H7 (cell line): ENCODE measurements at regions not wholly inside any gene's neighbourhood (a gene's known extent, or its start where the extent isn't known, plus 50 kb on each side); places are given as distances from the start of the nearest gene placed in this dataset.

Experiments
- DNase-seq: peaks from one replicate; pipeline ENCODE4 v3.0.0; 2012
- H3K27me3 ChIP-seq: 2 replicates; pipeline ENCODE4 v1.6.0; 2011; ENCODE audit warnings: mild to moderate bottlenecking, low read length; ENCODE audit not compliant: control insufficient read depth, insufficient read depth
- H3K36me3 ChIP-seq: replicated peaks from 2 replicates; pipeline ENCODE4 v1.5.1; 2011; ENCODE audit warnings: low read length; ENCODE audit not compliant: control insufficient read depth, insufficient read depth
- H3K4me3 ChIP-seq: 2 replicates; pipeline ENCODE4 v1.5.1; 2011; ENCODE audit warnings: low read depth, mild to moderate bottlenecking, control low read depth, low read length, moderate library complexity; ENCODE audit not compliant: insufficient read depth

GRCh38 chr6:147654103-147654845 is 145.8 kb downstream of the SAMD5 start:
- no peak overlapping the region for H3K4me3 ChIP-seq
- H3K36me3 ChIP-seq: no peaks in the 10 kb centered on the region
- DNase-seq: no peak
- H3K27me3 ChIP-seq: no peaks in the 10 kb centered on the region

DNA sequence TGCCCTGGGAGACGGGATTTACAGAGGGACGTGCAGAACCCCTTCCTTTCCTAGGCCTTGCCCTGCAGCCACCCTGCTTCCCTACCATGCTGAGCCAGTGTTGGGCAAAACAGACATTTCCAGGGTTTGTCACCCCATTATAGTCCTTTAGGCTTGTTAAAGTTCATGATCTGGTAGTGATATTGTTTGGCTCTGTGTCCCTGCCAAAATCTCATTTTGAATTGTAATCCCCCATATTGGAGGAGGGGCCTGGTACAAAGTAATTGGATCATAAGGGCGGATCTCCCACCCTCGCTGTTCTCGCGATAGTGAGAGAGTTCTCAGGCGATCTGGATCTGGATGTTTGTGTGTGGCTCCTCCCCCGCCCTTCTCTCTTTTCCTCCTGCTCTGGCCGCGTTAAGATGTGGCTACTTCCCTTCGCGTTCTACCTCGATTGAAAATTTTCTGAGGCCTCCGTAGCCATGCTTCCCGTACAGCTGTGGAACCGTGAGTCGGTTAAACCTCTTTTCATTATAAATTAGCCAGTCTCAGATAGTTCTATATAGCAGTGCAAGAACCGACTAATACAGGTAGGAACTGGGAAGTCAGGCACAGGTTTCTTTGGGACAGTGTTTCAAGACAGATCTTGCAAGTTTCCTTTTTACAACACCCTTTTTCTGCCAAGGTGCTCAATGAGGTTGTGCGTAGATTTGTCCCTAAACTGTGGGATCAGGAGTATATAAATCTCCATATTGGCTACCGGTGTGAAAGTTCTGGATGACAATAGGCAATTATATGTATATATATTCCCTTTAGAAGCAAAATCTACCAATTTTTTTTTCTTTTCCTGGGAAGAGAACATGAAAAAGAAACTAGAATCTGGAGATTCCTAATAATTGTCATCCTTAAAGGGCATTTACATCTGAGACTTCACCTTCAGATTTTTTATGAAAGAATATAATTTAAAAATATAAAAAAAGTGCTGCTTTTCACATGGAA is 152.1 kb downstream of the SAMD5 start:
- no peaks in the 10 kb centered on the region for H3K36me3 ChIP-seq
- no peaks in the 10 kb centered on the region for H3K27me3 ChIP-seq
- no peak for DNase-seq
- H3K4me3 ChIP-seq: no peak overlapping the region

GRCh38 chr6:147662646-147663045 is 154.2 kb downstream of the SAMD5 start:
- DNase-seq: no peak
- Histone ChIP-seq H3K36me3 (no peaks in the 10 kb centered on the region), H3K4me3 (no peak overlapping the region), H3K27me3 (no peaks in the 10 kb centered on the region)

DNA sequence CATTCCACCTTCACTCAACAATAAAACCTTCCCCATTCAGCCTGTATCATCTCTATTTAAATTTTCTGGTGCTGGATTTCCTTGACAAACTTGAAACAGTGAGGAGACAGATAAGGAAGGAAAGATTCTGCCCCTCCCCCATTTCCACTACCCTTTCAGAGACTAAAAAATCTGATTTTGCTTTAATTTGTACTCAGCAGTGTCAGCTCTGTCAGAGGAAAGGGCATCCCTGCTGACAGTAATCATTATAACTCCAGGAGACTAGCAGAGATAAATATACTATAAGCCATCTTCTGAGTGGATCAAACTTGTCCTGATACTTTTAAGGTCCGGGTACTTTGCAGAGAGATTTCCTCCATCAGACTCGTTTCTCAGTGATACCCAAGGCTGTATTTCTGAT is 155.6 kb downstream of the SAMD5 start:
- Histone ChIP-seq H3K4me3 (no peak overlapping the region), H3K36me3 (no peaks in the 10 kb centered on the region), H3K27me3 (no peaks in the 10 kb centered on the region)
- no peak for DNase-seq

DNA sequence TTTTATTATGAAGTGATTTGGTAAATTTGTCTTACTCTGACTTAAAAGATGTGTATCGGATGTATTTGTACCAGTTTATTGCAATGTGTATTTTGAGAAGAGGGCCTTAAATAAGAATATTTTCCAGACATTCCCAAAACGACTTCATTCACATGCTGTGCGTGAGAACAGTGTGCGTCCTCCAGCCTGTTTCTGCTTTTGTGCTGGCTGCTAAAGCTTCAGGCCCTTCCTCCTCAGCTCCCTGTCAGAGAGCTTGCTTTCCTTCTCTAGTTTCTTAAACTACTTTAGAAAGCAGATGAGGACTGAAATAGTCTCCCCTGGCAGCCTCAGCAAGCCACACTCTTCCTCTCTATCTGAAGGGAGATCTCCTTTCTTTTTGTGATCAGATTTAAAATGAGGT is 157.8 kb downstream of the SAMD5 start:
- Histone ChIP-seq H3K36me3 (no peaks in the 10 kb centered on the region), H3K4me3 (no peak overlapping the region), H3K27me3 (no peaks in the 10 kb centered on the region)
- DNase-seq: peak; percentile 12

- DNase-seq: no peak
- Histone ChIP-seq H3K27me3 (no peaks in the 10 kb centered on the region), H3K4me3 (no peak overlapping the region), H3K36me3 (no peaks in the 10 kb centered on the region)
These were observed 158.6 kb downstream of the SAMD5 start for GRCh38 chr6:147667082-147667481.

- Histone ChIP-seq H3K4me3 (no peak overlapping the region), H3K36me3 (no peaks in the 10 kb centered on the region), H3K27me3 (no peaks in the 10 kb centered on the region)
- DNase-seq: no peak
These were observed 165.6 kb downstream of the SAMD5 start for GRCh38 chr6:147674099-147674498.

DNA sequence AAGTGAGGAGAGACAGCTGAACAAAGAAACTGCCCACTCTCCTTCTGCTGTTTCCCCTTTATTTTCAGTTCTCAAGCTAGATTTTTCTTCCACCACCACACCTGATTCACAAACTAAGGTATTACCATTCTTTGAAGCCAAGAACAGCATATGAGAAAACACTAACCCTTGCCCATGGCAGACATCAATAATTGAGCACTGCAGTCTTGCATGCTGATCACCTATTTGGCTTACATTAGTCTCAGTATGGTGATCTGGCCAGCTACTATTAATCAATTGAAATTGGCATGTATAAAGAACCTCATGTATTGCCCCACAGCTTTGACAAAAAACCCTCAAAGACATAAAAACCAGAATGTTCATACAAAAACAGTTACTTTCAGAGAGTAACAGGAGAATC is 166.3 kb downstream of the SAMD5 start:
- DNase-seq: no peak
- Histone ChIP-seq H3K36me3 (no peaks in the 10 kb centered on the region), H3K4me3 (no peak overlapping the region), H3K27me3 (no peaks in the 10 kb centered on the region)

GRCh38 chr6:147675281-147675680 is 166.8 kb downstream of the SAMD5 start:
- Histone ChIP-seq H3K36me3 (no peaks in the 10 kb centered on the region), H3K4me3 (no peak overlapping the region), H3K27me3 (no peaks in the 10 kb centered on the region)
- DNase-seq: no peak

GRCh38 chr6:147676495-147677199 is 168.2 kb downstream of the SAMD5 start:
- no peak overlapping the region for H3K4me3 ChIP-seq
- no peaks in the 10 kb centered on the region for H3K36me3 ChIP-seq
- DNase-seq: no peak
- no peaks in the 10 kb centered on the region for H3K27me3 ChIP-seq

DNA sequence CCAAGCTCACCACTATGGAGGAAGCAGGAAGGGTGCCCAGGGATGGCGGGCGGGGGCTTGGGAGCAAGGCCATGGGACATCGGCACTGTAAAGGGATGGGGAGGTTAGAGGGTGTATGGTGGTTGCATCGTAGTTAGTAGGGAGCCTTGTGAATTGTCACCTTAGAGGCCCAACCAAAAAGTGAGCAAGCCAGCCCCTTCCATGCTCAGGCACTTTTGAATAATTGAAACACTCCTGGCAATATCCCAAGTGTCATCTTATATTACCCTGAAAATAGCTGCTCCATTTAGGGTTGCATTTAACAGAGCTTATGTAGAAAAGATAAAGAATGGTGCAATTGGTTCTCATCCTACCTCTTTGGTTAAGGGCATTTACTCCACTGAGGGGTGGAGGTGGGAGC is 169.2 kb downstream of the SAMD5 start:
- Histone ChIP-seq H3K4me3 (no peak overlapping the region), H3K27me3 (no peaks in the 10 kb centered on the region), H3K36me3 (no peaks in the 10 kb centered on the region)
- DNase-seq: no peak

GRCh38 chr6:147678253-147678652 is 169.8 kb downstream of the SAMD5 start:
- Histone ChIP-seq H3K36me3 (no peaks in the 10 kb centered on the region), H3K4me3 (no peak overlapping the region), H3K27me3 (no peaks in the 10 kb centered on the region)
- no peak for DNase-seq

DNA sequence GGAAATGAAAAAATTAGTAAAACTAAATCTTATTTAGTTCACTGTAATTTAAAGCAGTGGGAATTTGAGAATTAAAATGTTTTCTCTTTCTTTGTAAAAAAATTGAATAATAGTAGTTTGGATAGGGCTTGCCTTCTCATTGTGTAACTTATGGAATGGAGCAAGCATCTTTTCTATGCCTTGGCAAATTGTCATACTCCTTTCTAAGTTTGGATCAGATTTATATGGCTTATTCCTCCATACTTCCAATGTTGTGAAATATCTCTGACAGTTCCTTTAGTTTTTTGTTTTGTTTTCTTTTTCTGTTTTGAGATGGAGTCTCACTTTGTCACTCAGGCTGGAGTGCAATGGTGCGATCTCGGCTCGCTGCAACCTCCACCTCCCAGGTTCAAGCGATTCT is 176.4 kb downstream of the SAMD5 start:
- no peak overlapping the region for H3K4me3 ChIP-seq
- no peaks in the 10 kb centered on the region for H3K36me3 ChIP-seq
- no peak for DNase-seq
- no peaks in the 10 kb centered on the region for H3K27me3 ChIP-seq

GRCh38 chr6:147689398-147689797 is 180.9 kb downstream of the SAMD5 start:
- Histone ChIP-seq H3K36me3 (no peaks in the 10 kb centered on the region), H3K4me3 (no peak overlapping the region), H3K27me3 (no peaks in the 10 kb centered on the region)
- no peak for DNase-seq
